K562 (cell line): ENCODE measurements at regions not wholly inside any gene's neighbourhood (a gene's known extent, or its start where the extent isn't known, plus 50 kb on each side); places are given as distances from the start of the nearest gene placed in this dataset.

Source experiments
- ATAC-seq: fragments of 200-7000 bp; cut with Tn5 transposase; 3 replicates; pipeline ENCODE4 v1.9.1; 2020; ENCODE audit warnings: moderate library complexity
- BruUV-seq: library from RNA; stranded (reverse); fragments of 400-500 nt; replicated peaks from 2 replicates; lab custom pipeline; 2021; lab: Mats Ljungman, UMichigan
- CTCF ChIA-PET: fragments of 300-600 bp; formaldehyde crosslinking; extraction: SDS; loops from one replicate; lab custom pipeline; 2021; ENCODE audit warnings: low intra/inter-chr PET ratio; lab: Yijun Ruan, JAX
- POLR2A ChIA-PET: fragments of 300-600, 350-650 bp; sonication (Branson Sonifier 250); formaldehyde crosslinking; extraction: SDS; loops from one replicate; lab custom pipeline; 2021; ENCODE audit warnings: antibody characterized with exemption, inconsistent platforms; lab: Yijun Ruan, JAX
- DNase-seq, 4 experiments: peaks; one replicate each; pipeline versions ENCODE4 v3.0.0 to v3.0.0-alpha.2; 2011 to 2018; ENCODE audit warnings: low spot score in 3 of 4, mixed read lengths in 3 of 4; ENCODE audit errors: extremely low read depth in 1 of 4
- FAIRE-seq: peaks from 2 replicates; lab custom pipeline; 2011; peaks lifted over from hg19 to GRCh38; lab: Jason Lieb, UNC
- H2AFZ ChIP-seq: 2 replicates; pipeline ENCODE4 v1.6.0; 2011; ENCODE audit warnings: low read depth, low read length, control low read depth, inconsistent platforms
- H3K27ac ChIP-seq: fragments of 200-600 bp; 3 replicates; pipeline ENCODE4 v1.8.0; 2011; ENCODE audit warnings: low read depth, mild to moderate bottlenecking, control low read depth, inconsistent platforms, low read length, moderate library complexity, mixed read lengths; ENCODE audit errors: extremely low read depth
- H3K27me3 ChIP-seq, 2 experiments: fragments of 300-600 bp in 1 of 2; 2 replicates in 1 of 2; 3 replicates in 1 of 2; pipeline versions ENCODE4 v1.6.0 to v1.8.0; 2011; ENCODE audit warnings: inconsistent platforms in 2 of 2, low read length in 2 of 2, mild to moderate bottlenecking in 1 of 2, mixed read lengths in 1 of 2, moderate library complexity in 1 of 2; ENCODE audit not compliant: control insufficient read depth in 2 of 2, insufficient read depth in 2 of 2
- H3K36me3 ChIP-seq: fragments of 300-600 bp; 3 replicates; pipeline ENCODE4 v1.8.0; 2011; ENCODE audit warnings: mild to moderate bottlenecking, low read length, inconsistent platforms; ENCODE audit not compliant: control insufficient read depth, insufficient read depth
- H3K4me1 ChIP-seq, 2 experiments: fragments of 200-600 bp in 1 of 2; replicated peaks in 1 of 2; 2 replicates in 1 of 2; 3 replicates in 1 of 2; pipeline versions ENCODE4 v1.5.1 to v1.8.0; 2011; ENCODE audit warnings: inconsistent platforms in 2 of 2, low read length in 2 of 2, mild to moderate bottlenecking in 1 of 2, mixed read lengths in 1 of 2, moderate library complexity in 1 of 2; ENCODE audit not compliant: control insufficient read depth in 2 of 2, insufficient read depth in 2 of 2
- H3K4me2 ChIP-seq: 2 replicates; pipeline ENCODE4 v1.6.1; 2011; ENCODE audit warnings: low read length, control low read depth, inconsistent platforms, mixed read lengths; ENCODE audit not compliant: insufficient read depth
- H3K4me3 ChIP-seq: fragments of 200-600 bp; sonication (generic), shearing (Covaris generic); 2 replicates; pipeline ENCODE4 v1.5.1; 2016; ENCODE audit warnings: control low read depth, inconsistent platforms
- H3K79me2 ChIP-seq: fragments of 200-600 bp; 3 replicates; pipeline ENCODE4 v1.8.0; 2011; ENCODE audit warnings: low read length, inconsistent platforms; ENCODE audit not compliant: control insufficient read depth, insufficient read depth
- H3K9ac ChIP-seq, 2 experiments: 2 replicates each; pipeline versions ENCODE4 v1.6.0 to v1.6.1; 2011; ENCODE audit warnings: low read depth in 2 of 2, low read length in 2 of 2, control low read depth in 1 of 2, inconsistent platforms in 1 of 2, mild to moderate bottlenecking in 1 of 2, mixed read lengths in 1 of 2; ENCODE audit not compliant: insufficient read depth in 1 of 2
- H3K9me1 ChIP-seq: one replicate; pipeline ENCODE4 v1.6.0; 2011; ENCODE audit warnings: inconsistent platforms, mild to moderate bottlenecking, low read length, moderate library complexity; ENCODE audit not compliant: control insufficient read depth, insufficient read depth
- H3K9me3 ChIP-seq: replicated peaks from 2 replicates; pipeline ENCODE4 v1.5.1; 2011; ENCODE audit warnings: low read depth, low read length, inconsistent platforms; ENCODE audit not compliant: control insufficient read depth, insufficient read depth
- H4K20me1 ChIP-seq: replicated peaks from 2 replicates; pipeline ENCODE4 v1.6.1; 2011; ENCODE audit warnings: low read length, inconsistent platforms, mixed read lengths; ENCODE audit not compliant: control insufficient read depth, insufficient read depth
- BRD4 ChIP-seq: fragments of 200-600 bp; sonication (generic); IDR thresholded peaks from 2 replicates; pipeline ENCODE4 v1.6.1; 2017; ENCODE audit warnings: inconsistent platforms
- ETV6 ChIP-seq, 3 experiments: fragments of 150-350 bp in 1 of 3; sonication (generic) in 1 of 3; formaldehyde crosslinking in 1 of 3; IDR thresholded peaks; 2 replicates each; pipeline versions ENCODE4 v1.6.1 to v1.8.0; 2014 to 2022; ENCODE audit warnings: borderline replicate concordance in 2 of 3, low read depth in 2 of 3, antibody characterized with exemption in 1 of 3, low read length in 1 of 3, mild to moderate bottlenecking in 1 of 3, missing genetic modification reagents in 1 of 3
- FOSL1 ChIP-seq: fragments of 200-800 bp; sonication (Bioruptor generic); conservative IDR thresholded peaks from 2 replicates; pipeline ENCODE4 v1.6.1; 2016; ENCODE audit warnings: missing genetic modification characterization, missing compliant biosample characterization
- HDAC3 ChIP-seq: fragments of 450-650 bp; IDR thresholded peaks from 2 replicates; pipeline ENCODE4 v1.6.1; 2018; ENCODE audit warnings: borderline replicate concordance, mild to moderate bottlenecking, moderate library complexity; ENCODE audit not compliant: partially characterized antibody
- HNRNPLL ChIP-seq: fragments of 200-400 bp; formaldehyde crosslinking; IDR thresholded peaks from 2 replicates; pipeline ENCODE4 v1.6.1; 2017; ENCODE audit warnings: low read length, low read depth, mild to moderate bottlenecking; ENCODE audit not compliant: poor library complexity, severe bottlenecking
- KDM2B ChIP-seq: fragments of 250-450 bp; sonication (Bioruptor Pico); IDR thresholded peaks from 2 replicates; pipeline ENCODE4 v1.8.0; 2021; ENCODE audit warnings: mild to moderate bottlenecking, moderate library complexity
- PCBP2 ChIP-seq: fragments of 200-400 bp; formaldehyde crosslinking; IDR thresholded peaks from 2 replicates; pipeline ENCODE4 v1.6.1; 2018; ENCODE audit warnings: low read length, low read depth, mild to moderate bottlenecking, moderate library complexity; ENCODE audit not compliant: poor library complexity, severe bottlenecking
- RBM39 ChIP-seq: fragments of 200-400 bp; formaldehyde crosslinking; optimal IDR thresholded peaks from 2 replicates; pipeline ENCODE3; 2018; ENCODE audit warnings: low read depth, low read length
- SOX6 ChIP-seq: fragments of 450-650 bp; IDR thresholded peaks from 2 replicates; pipeline ENCODE4 v1.6.1; 2014; ENCODE audit warnings: mild to moderate bottlenecking
- SREBF2 ChIP-seq: sonication (generic); formaldehyde crosslinking; IDR thresholded peaks from 2 replicates; pipeline ENCODE4 v1.4.0; 2020; ENCODE audit warnings: mild to moderate bottlenecking, missing genetic modification reagents
- ZBTB7A ChIP-seq: IDR thresholded peaks from 2 replicates; pipeline ENCODE4 v1.6.1; 2011; ENCODE audit warnings: low read depth, mild to moderate bottlenecking, low read length, moderate library complexity, borderline replicate concordance; ENCODE audit not compliant: control insufficient read depth
- ZC3H11A ChIP-seq: IDR thresholded peaks from 2 replicates; pipeline ENCODE4 v1.6.1; 2012; ENCODE audit warnings: low read depth, low read length, improper control_type of control experiment
- ZNF57 ChIP-seq: fragments of 450-650 bp; formaldehyde crosslinking; IDR thresholded peaks from 2 replicates; pipeline ENCODE4 v1.4.0; 2020; ENCODE audit warnings: mild to moderate bottlenecking, moderate library complexity
- ZNF77 ChIP-seq: fragments of 250-450 bp; sonication (Bioruptor Pico); IDR thresholded peaks from 2 replicates; pipeline ENCODE4 v1.5.0; 2020
- WGBS: fragments of 100-300 bp; shearing (Covaris generic); methylation state at CpG from one replicate; pipeline ENCODE4 v1.1.6; 2016; ENCODE audit warnings: low coverage, mixed read lengths; ENCODE audit not compliant: insufficient coverage; ENCODE audit errors: missing lambda C conversion rate; 5-methylcytosine and 5-hydroxymethylcytosine counted together
- in situ Hi-C: fragments of 300-500 bp; cut with MboI; formaldehyde crosslinking; loops from 4 replicates; pipeline ENCODE4 v1.15.0; 2018; ENCODE audit warnings: inconsistent platforms, mixed read lengths
- intact Hi-C: fragments of 100-400 bp; cut with micrococcal nuclease; formaldehyde crosslinking; loops from 2 replicates; pipeline ENCODE4 v1.14.2; 2022
- TF ChIP-seq, protein P1 (sequence below): fragments of 250-450 bp; sonication (Bioruptor Pico); IDR thresholded peaks from 2 replicates; pipeline ENCODE4 v1.8.0; 2022; ENCODE audit warnings: inconsistent platforms
- TF ChIP-seq, protein P2 (sequence below): fragments of 250-450 bp; sonication (Bioruptor Pico); IDR thresholded peaks from 2 replicates; pipeline ENCODE4 v1.5.0; 2021; ENCODE audit warnings: mild to moderate bottlenecking, moderate library complexity

DNA sequence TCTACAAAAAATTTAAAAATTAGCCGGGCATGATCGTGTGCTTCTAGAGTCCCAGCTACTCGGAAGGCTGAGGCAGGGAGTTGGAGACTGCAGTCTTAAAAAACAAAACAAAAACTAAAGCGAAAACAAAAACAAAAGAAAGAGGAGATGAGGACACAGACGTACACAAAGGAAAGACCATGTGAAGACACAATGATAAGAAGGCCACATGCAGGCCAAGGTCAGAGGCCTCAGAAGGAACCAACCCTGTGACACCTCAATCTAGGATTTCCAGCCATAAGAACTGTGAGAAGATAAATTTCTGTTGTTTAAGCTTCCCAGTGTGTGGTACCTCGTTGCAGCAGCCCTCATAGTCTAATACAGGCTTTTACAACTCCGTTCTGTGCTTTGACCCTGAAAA, 177.0 kb upstream of the ATP6AP2 start (continued):
- TF ChIP-seq ZNF57 (CRISPR knock-in tag) (no peak), SREBF2 (CRISPR knock-in tag) (no peak), PCBP2 (no peak), ZBTB7A (no peak), SOX6 (peak; percentile 54; the same call in 1 of the 2 replicates), RBM39 (no peak)

DNA sequence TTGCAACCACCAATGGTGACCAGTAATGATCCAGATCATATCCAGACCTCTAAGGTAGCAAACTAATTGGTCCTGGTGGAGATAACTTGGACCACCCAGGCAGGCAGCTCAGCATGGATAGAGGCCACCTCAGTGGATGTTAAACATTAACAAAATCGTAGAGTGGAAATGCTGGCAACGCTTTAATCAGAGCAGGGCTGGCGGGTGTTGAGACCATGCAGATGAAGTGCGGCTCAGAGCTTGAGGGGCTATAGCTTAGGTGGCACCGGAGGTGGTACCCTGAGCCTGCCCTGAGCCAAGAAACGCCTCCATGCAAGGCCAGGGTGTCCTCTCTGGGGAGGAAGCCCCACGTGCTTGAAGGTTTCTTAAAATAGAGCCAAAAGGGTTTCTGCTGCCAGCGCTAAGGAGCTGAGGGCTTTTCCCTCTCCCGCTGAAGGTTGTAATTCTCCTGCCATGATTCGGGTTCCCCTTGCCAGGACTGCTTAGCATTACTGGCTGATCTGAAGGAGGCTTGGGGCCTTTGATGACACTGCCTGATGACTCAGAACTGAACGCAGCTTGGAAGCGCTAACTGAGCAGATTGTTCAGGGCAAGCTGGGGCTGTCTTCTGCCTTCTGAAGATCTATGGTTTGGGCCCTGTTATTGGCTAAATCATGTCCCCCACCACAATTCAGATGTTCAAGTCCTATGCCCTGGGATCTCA, 177.8 kb upstream of the ATP6AP2 start:
- ATAC-seq (peak; percentile 89), DNase-seq (peak; percentile 15 to 45 (median 25)), FAIRE-seq (peak; percentile 59)
- BruUV-seq: no TSS peak
- WGBS: 18% methylated on average over 8 of the region's 12 CpGs
- H3K4me1 ChIP-seq: peaks cover 0 to 9% of the 10 kb centered on the region in 2 experiments; a peak in 2 of 5 replicates
- no peaks in the 10 kb centered on the region for H3K79me2 ChIP-seq
- H3K9me1 ChIP-seq: no peaks in the 10 kb centered on the region
- no peaks in the 10 kb centered on the region for H3K9me3 ChIP-seq
- CTCF ChIA-PET: no interaction called here
- H3K27me3 ChIP-seq: no peaks in the 10 kb centered on the region
- H3K27ac ChIP-seq: no peak overlapping the region
- no peaks in the 10 kb centered on the region for H3K36me3 ChIP-seq
- no peak overlapping the region for H3K4me3 ChIP-seq
- peak overlapping the region; percentile 14; the same call in 1 of the 2 replicates for H2AFZ ChIP-seq
- intact Hi-C loops (no loop called here), in situ Hi-C loops (no loop called here)
- no peak overlapping the region; a peak in 1 of 4 replicates for H3K9ac ChIP-seq
- H4K20me1 ChIP-seq: no peaks in the 10 kb centered on the region
- POLR2A ChIA-PET: interaction anchor here (0.6 to 1.1 kb wide), 2 partner anchors 11 to 1497 kb away, joined by 3 to 6 read pairs; no protein-coding TSS in a partner anchor
- H3K4me2 ChIP-seq: peak overlapping the region; percentile 25; the same call in 1 of the 2 replicates
- TF ChIP-seq HNRNPLL: peak; percentile 51
- TF ChIP-seq, protein P1, sequence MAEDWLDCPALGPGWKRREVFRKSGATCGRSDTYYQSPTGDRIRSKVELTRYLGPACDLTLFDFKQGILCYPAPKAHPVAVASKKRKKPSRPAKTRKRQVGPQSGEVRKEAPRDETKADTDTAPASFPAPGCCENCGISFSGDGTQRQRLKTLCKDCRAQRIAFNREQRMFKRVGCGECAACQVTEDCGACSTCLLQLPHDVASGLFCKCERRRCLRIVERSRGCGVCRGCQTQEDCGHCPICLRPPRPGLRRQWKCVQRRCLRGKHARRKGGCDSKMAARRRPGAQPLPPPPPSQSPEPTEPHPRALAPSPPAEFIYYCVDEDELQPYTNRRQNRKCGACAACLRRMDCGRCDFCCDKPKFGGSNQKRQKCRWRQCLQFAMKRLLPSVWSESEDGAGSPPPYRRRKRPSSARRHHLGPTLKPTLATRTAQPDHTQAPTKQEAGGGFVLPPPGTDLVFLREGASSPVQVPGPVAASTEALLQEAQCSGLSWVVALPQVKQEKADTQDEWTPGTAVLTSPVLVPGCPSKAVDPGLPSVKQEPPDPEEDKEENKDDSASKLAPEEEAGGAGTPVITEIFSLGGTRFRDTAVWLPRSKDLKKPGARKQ: no peak
- no peak for TF ChIP-seq HDAC3
- TF ChIP-seq, protein P2, sequence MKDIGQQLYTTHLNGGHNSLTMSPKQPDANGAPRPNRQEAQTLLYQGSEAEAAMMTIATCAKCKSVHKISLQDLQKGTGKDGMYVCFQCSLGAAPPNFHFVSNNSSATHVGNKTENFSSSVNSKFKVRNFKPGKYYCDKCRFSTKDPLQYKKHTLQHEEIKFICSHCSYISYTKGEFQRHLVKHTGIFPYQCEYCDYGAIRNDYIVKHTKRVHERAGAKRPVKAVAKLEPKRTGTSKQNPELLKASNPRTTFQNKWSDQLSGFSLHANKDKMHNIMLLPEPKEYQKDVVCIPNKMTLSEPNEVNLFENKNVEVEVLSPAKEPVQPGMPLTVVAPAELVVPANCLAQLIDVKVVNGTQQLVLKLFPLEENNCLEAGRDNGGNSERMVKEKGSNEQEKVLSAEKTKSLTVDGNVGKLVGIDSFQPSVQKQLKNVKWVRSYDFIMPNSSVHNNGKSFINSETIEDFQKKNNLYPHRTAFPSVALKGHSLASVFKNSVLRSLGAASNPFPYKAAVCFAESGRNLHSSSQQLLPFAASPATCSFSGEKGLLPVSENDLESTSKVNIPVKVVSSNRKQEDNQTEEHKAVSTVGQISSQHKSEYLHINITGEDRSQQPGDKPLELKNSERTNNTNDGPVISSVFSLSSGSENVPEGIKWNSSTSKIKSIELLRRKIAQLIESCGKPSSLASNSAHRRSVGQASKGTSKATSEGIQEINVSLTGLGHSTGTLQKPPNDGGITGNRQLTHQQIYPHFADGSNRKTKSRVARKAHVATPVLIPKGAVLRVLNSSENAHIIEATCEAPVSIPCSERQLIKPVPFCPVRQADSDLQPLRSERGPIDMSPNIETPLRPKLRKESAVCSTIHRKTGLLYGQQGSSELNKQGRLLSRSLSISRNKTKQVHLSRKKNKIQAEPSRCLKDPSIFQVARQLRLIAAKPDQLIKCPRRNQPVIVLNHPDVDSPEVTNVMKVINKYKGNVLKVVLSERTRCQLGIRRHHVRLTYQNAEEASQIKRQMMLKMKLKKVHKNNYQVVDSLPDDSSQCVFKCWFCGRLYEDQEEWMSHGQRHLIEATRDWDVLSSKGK (CRISPR knock-in tag): no peak
- no peak for TF ChIP-seq ZC3H11A
- no peak for TF ChIP-seq ZNF77 (CRISPR knock-in tag)
- no peak for TF ChIP-seq BRD4
- TF ChIP-seq KDM2B (CRISPR knock-in tag): no peak
- no peak for TF ChIP-seq ETV6 (IDR thresholded peaks at IDR 0.05; ENCODE audit: borderline replicate concordance in 1 of 2, low read depth in 2 of 2, low read length in 1 of 2)
- TF ChIP-seq ETV6 (CRISPR knock-in tag; IDR thresholded peaks at IDR 0.05; ENCODE audit: borderline replicate concordance): no peak
- TF ChIP-seq FOSL1 (tag): peak; percentile 81
